CD4-positive, alpha-beta T cell treated with Interleukin-2 at 100 ng/mL for 4 hours (primary cell): ENCODE measurements at regions not wholly inside any gene's neighbourhood (a gene's known extent, or its start where the extent isn't known, plus 50 kb on each side); places are given as distances from the start of the nearest gene placed in this dataset.
"Not testable (repeated sequence)": the region's sequence is repeated elsewhere in the genome, so short reads cannot be mapped to it uniquely, and the experiment has no call there.

Experiments used
- DNase-seq: peaks from one replicate; pipeline ENCODE4 v3.0.0-alpha.2; 2020; ENCODE audit warnings: low spot score

DNA sequence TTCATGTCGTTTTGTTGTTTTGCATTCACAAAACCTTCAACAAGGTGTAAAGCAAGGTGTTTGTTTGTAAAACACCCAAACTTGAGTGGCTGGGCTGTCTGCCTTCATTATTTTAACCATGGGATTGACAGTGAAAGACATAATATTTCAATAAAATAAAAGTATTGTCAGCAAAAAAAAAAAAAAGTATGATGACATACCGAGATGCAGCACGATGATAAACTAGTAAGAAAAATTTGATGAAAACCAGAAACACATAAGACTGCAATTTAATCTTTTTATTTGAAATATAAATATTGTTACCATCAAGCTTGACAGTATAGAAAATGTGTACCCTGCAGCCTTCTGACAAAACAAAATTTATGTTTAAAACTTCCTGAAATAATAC is 419.3 kb upstream of the DYNLRB2 start:
- no peak for DNase-seq

- DNase-seq, result no peak
Observed at GRCh38 chr16:80120899-80121521, 419.8 kb upstream of the DYNLRB2 start.

GRCh38 chr16:80117556-80118130 is 423.1 kb upstream of the DYNLRB2 start:
- no peak for DNase-seq

- DNase-seq, result no peak
Observed at GRCh38 chr16:80116711-80117110, 424.1 kb upstream of the DYNLRB2 start.

GRCh38 chr16:80114699-80115098 is 426.1 kb upstream of the DYNLRB2 start:
- DNase-seq, result no peak

GRCh38 chr16:80113873-80114574 is 426.8 kb upstream of the DYNLRB2 start:
- no peak for DNase-seq

- DNase-seq, result no peak
Observed at GRCh38 chr16:80109581-80109980, 431.2 kb upstream of the DYNLRB2 start.

GRCh38 chr16:80107900-80108299 is 432.9 kb upstream of the DYNLRB2 start:
- no peak for DNase-seq

DNA sequence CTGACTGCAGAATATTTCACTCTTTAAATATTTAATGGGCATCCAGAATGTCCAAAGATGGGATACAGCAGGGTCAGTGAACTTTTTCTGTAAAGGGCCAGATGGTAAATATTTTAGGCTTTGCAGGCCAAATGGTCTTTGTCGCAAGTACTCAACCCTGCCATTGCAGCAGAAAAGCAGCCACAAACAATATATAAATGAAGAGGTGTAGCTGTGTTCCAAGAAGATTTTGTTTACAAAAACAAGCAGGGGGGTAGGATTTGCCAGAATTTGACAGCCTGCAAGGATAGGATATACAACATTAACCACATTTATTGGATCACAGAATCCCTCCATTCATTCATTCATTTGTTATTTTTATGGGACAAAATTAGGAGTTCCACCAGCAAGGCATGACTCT is 435.0 kb upstream of the DYNLRB2 start:
- DNase-seq, result no peak

- DNase-seq, result no peak
Observed at GRCh38 chr16:80105160-80105559, 435.6 kb upstream of the DYNLRB2 start.

DNA sequence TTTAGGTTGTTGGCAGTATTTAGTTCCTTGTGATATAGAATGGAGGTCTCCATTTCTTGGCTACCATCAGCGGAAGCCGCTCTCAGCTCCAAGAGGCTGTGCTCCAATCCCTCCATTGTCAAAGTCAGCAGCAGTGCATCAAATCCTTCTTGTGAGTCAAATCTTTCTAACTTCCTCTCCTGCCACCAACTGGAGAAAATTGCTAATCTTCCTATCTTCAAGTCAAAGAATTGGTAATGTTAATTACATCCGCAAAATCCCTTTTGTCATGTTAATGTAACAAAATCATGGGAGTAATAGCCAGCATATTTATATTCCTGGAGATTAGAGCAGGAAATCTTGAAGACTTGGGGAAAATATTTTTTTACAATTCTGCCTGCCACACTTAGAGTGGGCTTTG is 436.4 kb upstream of the DYNLRB2 start:
- no peak for DNase-seq

DNA sequence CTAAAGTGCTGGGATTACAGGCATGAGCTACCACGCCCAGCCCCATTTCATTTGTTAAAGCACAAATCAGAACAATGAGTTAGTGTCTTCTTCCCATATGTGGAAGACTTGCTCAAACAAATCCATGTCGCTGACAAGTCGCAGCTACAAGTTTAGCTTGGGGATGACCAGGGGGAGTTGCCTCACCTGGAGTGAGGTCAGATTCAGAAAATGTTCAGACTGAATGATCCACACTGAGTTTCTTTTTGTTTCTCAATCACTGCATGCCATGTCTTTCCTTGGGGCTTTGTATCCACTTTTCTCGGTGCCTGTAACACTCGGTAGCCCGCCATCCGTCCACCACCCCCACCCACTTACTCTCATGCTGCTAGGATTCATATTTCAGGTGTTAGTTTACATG is 437.3 kb upstream of the DYNLRB2 start:
- DNase-seq, result no peak

DNA sequence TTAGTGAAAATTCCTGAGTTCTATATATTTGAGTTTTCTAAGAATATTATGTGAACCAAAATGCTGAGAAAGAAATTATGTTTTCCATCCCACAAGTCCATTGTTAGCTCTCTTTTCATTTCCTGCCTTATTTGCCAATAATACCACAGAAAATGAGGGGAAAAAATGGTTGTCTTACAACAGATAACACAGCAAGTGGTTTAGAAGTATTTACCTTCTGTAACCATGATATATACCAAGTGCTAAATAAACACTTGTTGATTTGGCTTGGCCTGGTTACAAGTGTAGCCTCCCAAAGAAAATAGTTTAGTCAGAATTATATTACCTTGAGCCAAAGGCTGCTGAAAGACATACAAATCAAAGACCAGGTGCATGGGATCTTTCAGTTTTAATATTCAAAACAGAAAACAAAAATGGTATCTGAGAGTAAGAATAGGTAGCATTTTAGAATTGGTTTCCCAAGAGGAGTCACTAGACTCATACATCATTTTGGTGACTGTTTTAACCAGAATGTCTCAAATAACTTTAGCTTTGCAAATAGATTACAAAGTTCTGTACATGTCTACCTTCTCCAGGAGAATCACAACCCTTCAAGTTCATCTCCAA is 439.8 kb upstream of the DYNLRB2 start:
- DNase-seq, result no peak

- no peak for DNase-seq
Observed at GRCh38 chr16:80100186-80100585, 440.6 kb upstream of the DYNLRB2 start.

GRCh38 chr16:80097098-80097497 is 443.7 kb upstream of the DYNLRB2 start:
- no peak for DNase-seq

GRCh38 chr16:80092681-80093080 is 448.1 kb upstream of the DYNLRB2 start:
- no peak for DNase-seq

- DNase-seq, result not testable (repeated sequence)
Observed at GRCh38 chr16:80091453-80091852, 449.3 kb upstream of the DYNLRB2 start.

- no peak for DNase-seq
Observed at GRCh38 chr16:80085606-80086005, 455.2 kb upstream of the DYNLRB2 start.

- DNase-seq, result peak; percentile 33
Observed at GRCh38 chr16:80084614-80085013, 456.2 kb upstream of the DYNLRB2 start.

DNA sequence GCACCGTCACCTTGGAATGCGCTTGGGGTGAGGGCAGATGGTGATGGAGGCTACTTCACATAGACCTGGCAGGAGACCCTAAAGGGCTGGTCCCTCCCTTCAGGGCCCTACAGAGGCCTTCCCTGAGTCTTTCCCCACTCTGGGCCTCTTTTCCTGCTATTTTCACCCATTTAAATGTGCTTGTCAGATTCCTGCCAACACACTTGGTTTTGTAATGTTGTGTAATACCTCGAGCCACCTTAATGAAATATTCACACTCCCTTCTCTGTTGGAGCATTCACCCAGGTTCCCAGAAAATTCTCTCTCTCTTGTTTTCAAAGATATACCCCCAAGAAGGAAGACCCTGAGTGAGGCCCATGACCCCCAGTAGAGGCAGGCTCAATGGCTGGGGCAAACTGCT is 456.6 kb upstream of the DYNLRB2 start:
- DNase-seq, result no peak

GRCh38 chr16:80082906-80083305 is 457.9 kb upstream of the DYNLRB2 start:
- no peak for DNase-seq

- no peak for DNase-seq
Observed at GRCh38 chr16:80081846-80082245, 458.9 kb upstream of the DYNLRB2 start.

DNA sequence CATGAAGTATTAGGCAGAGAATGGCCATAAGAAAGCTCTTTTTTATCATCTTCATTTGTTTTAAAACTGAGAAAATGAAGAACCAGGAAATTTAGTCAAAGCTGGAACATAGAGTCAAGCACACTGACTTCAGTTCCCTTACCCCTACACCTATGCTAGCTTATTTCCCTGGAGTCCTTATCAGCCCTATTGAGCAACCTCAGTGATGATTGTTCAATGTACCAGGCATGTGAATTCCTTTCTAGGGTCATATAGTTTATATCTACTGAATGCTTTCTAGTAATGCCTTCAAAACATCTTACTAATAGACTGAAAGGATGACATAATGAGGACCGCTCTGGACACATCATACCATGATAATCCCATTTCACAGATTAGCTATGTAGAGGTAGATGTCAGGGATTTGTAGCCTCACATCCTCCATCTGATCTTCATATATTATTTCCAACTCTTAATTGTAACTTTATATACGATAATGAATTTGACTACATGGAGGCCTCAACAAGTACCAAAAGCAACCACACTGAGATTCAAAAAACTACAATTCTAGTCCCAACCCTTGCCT is 460.4 kb upstream of the DYNLRB2 start:
- DNase-seq, result no peak
